MCF 10A (cell line): ENCODE measurements at regions not wholly inside any gene's neighbourhood (a gene's known extent, or its start where the extent isn't known, plus 50 kb on each side); places are given as distances from the start of the nearest gene placed in this dataset.
"Not testable (repeated sequence)": the region's sequence is repeated elsewhere in the genome, so short reads cannot be mapped to it uniquely, and the experiment has no call there.

Source experiments
- BruUV-seq: library from RNA; stranded (reverse); fragments of 400-500 nt; replicated peaks from 2 replicates; lab custom pipeline; 2021; lab: Mats Ljungman, UMichigan
- CTCF ChIA-PET: fragments of 300-600 bp; sonication (Branson Sonifier 250); formaldehyde crosslinking; extraction: SDS; loops from one replicate; lab custom pipeline; 2021; ENCODE audit warnings: antibody characterized with exemption, inconsistent platforms; lab: Yijun Ruan, JAX
- POLR2A ChIA-PET: fragments of 300-600, 350-650 bp; sonication (Branson Sonifier 250); formaldehyde crosslinking; extraction: SDS; loops from one replicate; lab custom pipeline; 2020; ENCODE audit warnings: antibody characterized with exemption, inconsistent platforms; lab: Yijun Ruan, JAX
- DNase-seq: peaks from one replicate; pipeline ENCODE4 v3.0.0-alpha.2; 2018; ENCODE audit not compliant: unreplicated experiment
- H3K27ac Mint-ChIP-seq: one replicate; pipeline ENCODE4 v1.8.0; 2022; ENCODE audit warnings: mild to moderate bottlenecking, low read depth, mixed read lengths; ENCODE audit not compliant: unreplicated experiment
- H3K27me3 Mint-ChIP-seq: one replicate; pipeline ENCODE4 v1.8.0; 2022; ENCODE audit warnings: mixed read lengths; ENCODE audit not compliant: insufficient read depth, unreplicated experiment
- H3K36me3 Mint-ChIP-seq: one replicate; pipeline ENCODE4 v1.8.0; 2022; ENCODE audit warnings: mild to moderate bottlenecking, moderate library complexity, mixed read lengths; ENCODE audit not compliant: insufficient read depth, unreplicated experiment
- H3K4me1 Mint-ChIP-seq: one replicate; pipeline ENCODE4 v1.8.0; 2022; ENCODE audit warnings: mixed read lengths; ENCODE audit not compliant: insufficient read depth, unreplicated experiment
- H3K4me3 Mint-ChIP-seq: one replicate; pipeline ENCODE4 v1.8.0; 2022; ENCODE audit warnings: mild to moderate bottlenecking, moderate library complexity, mixed read lengths; ENCODE audit not compliant: unreplicated experiment
- H3K9me3 Mint-ChIP-seq: one replicate; pipeline ENCODE4 v1.8.0; 2022; ENCODE audit warnings: mixed read lengths; ENCODE audit not compliant: unreplicated experiment
- CTCF ChIP-seq: fragments of 200-600 bp; IDR thresholded peaks from one replicate; pipeline ENCODE4 v1.8.0; 2022; ENCODE audit warnings: antibody characterized with exemption, mild to moderate bottlenecking; ENCODE audit not compliant: unreplicated experiment
- intact Hi-C: fragments of 100-400 bp; cut with micrococcal nuclease; formaldehyde crosslinking; loops from 2 replicates; pipeline ENCODE4 v1.14.1; 2022

- H3K9me3 Mint-ChIP-seq = peaks cover 45% of the 10 kb centered on the region
Observed at GRCh38 chr21:5217933-5218332, 5303.4 kb upstream of the TPTE start.

DNA sequence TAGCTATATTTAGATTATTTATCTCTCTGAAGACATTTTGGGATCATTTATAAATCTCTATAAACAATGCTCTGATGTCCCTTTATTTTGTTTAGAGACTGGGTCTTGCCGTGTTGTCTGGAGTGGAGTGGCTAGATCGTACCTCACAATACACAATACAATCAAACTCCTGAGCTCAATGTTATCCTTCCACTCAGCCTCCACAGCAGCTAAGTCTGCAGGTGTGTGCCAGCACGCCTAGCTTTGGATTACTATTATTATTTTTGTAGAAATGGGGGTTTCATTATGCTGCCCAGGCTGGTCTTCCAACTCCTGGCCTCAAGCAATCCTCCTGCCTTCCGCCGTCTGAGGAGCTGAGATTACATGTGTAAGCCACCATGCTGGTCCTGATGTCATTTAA, 5301.4 kb upstream of the TPTE start:
- BruUV-seq, H3K27ac Mint-ChIP-seq, POLR2A ChIA-PET, DNase-seq, H3K27me3 Mint-ChIP-seq, H3K4me3 Mint-ChIP-seq, intact Hi-C loops, H3K4me1 Mint-ChIP-seq, H3K36me3 Mint-ChIP-seq: not testable (repeated sequence)
- H3K9me3 Mint-ChIP-seq = peaks cover 45% of the 10 kb centered on the region
- CTCF ChIA-PET = interaction anchor here (1.1 kb wide), 1 partner anchor 10 kb away, joined by 3 read pairs; no protein-coding TSS in a partner anchor

More at GRCh38 chr21:5217933-5218332, 5303.4 kb upstream of the TPTE start:
- H3K27ac Mint-ChIP-seq, H3K4me3 Mint-ChIP-seq, DNase-seq, H3K4me1 Mint-ChIP-seq, H3K27me3 Mint-ChIP-seq, POLR2A ChIA-PET, CTCF ChIA-PET, BruUV-seq, intact Hi-C loops, H3K36me3 Mint-ChIP-seq: not testable (repeated sequence)

DNA sequence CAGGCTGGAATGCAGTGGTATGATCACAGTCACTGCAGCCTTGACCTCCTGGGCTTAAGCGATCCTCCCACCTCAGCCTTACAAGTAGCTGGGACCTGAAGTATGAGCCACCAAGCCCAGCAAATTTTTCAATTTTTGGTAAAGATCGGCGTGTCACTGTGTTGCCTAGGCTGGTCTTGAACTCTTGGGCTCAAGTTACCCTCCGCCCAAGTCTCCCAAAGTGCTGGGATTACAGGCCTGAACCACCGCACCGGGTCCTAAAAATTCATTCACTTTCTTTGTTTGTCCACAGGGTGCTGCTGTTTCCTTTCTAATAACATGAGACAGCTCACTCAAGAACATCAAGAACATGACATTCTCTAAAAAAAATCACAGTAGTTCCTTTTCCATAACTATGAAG, 5300.9 kb upstream of the TPTE start:
- DNase-seq, POLR2A ChIA-PET, intact Hi-C loops, H3K27ac Mint-ChIP-seq, H3K4me3 Mint-ChIP-seq, H3K36me3 Mint-ChIP-seq, H3K4me1 Mint-ChIP-seq, H3K27me3 Mint-ChIP-seq, BruUV-seq: not testable (repeated sequence)
- CTCF ChIA-PET = interaction anchor here (1.1 kb wide), 1 partner anchor 10 kb away, joined by 3 read pairs; no protein-coding TSS in a partner anchor
- TF ChIP-seq CTCF = peak; percentile 18
- peaks cover 45% of the 10 kb centered on the region for H3K9me3 Mint-ChIP-seq

DNA sequence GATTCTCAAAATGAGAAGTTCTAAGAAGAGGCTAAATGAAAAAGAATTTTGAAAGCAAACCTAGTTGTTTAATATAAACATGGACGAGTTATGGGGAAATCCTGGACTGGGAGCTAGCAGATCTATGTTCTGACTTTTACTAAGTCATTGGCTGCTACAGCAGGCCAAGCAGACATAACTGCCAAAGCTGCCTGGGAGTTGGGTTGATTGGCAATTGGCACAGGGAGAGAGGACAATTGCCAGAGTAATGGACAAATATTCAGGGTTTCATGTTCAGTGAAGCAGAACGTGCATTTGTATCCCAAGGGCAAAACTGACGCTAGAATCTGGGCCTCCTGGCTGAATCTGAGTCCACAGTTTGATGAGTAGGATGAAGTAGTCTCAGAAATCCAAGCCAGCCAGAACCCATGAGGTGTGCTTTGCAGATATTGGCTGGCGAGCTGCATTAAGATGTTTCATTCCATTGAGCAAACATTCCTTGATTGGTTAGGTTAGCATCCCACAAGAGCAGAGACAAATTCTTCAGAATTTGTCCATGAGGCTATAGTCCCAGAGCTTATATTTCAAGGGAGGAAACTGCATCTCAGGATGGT, 5299.8 kb upstream of the TPTE start:
- POLR2A ChIA-PET, CTCF ChIA-PET: not testable (repeated sequence)

DNA sequence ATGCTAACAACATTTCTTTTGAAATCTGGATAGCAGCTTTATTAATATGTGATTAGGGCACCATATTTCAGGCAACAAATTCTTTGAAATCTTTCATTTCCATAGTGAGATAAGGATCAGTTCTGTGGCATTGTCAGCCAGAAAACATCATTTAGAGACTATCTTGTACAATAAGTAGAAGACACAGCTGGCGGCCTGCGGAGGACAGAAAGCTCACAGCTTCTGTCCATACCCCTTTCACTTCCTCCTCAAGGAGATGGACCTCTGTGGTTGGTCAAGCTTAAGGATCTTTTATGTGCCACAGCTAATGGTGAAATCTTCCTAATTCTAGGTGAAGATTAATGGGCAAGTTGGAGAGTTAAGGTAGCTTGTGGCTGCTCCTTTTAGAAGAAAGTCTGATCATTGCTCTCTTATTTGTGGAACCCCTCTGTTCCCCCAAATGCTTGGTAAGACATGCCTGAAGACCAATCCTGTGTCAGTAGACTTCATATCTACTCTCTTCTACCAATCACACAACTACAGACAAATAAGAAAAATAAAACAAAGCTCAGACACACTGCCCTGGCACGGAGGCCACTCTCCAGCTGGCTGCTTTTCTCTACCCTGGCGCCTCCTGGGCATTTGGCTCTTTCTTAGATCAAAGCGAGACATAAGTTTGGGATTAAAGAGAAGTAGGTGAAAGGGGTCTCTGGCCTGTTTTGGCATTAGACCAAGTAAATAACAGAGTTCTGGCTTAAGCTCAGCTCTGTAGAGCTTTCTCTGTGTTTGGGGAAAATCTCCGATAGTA, 5298.2 kb upstream of the TPTE start:
- H3K4me3 Mint-ChIP-seq, H3K36me3 Mint-ChIP-seq, CTCF ChIA-PET, DNase-seq, H3K27me3 Mint-ChIP-seq, intact Hi-C loops, H3K27ac Mint-ChIP-seq, BruUV-seq, H3K4me1 Mint-ChIP-seq, POLR2A ChIA-PET: not testable (repeated sequence)
- H3K9me3 Mint-ChIP-seq = peaks cover 45% of the 10 kb centered on the region

More for the DNA sequence above, 5299.8 kb upstream of the TPTE start:
- intact Hi-C loops, H3K36me3 Mint-ChIP-seq, H3K4me3 Mint-ChIP-seq, H3K27me3 Mint-ChIP-seq, H3K27ac Mint-ChIP-seq, H3K4me1 Mint-ChIP-seq, BruUV-seq, DNase-seq: not testable (repeated sequence)
- H3K9me3 Mint-ChIP-seq = peaks cover 45% of the 10 kb centered on the region

DNA sequence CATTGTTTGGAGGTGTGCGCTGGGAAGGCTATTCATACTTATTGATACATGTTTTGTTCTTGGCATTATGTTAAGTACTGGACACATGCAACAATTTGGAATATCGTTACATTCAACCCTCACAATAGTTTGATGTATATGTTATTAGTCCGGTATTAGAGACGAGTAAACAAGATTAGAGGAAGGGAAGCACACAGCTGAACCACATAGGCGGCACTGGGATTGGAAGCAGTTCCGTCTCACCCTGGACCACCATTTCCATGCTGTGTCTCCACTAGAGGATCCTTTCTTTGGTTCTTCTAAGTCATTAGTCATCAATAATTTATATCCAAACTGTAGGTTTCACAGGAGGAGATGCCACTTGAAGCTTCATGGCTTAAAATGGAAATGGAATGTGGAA, 5297.2 kb upstream of the TPTE start:
- CTCF ChIA-PET, DNase-seq, H3K27me3 Mint-ChIP-seq, intact Hi-C loops, H3K4me3 Mint-ChIP-seq, H3K27ac Mint-ChIP-seq, BruUV-seq, POLR2A ChIA-PET, H3K4me1 Mint-ChIP-seq, H3K36me3 Mint-ChIP-seq: not testable (repeated sequence)
- peaks cover 41% of the 10 kb centered on the region for H3K9me3 Mint-ChIP-seq

GRCh38 chr21:5227252-5227651, 5294.1 kb upstream of the TPTE start:
- H3K4me1 Mint-ChIP-seq, H3K4me3 Mint-ChIP-seq, H3K27ac Mint-ChIP-seq, H3K27me3 Mint-ChIP-seq, H3K36me3 Mint-ChIP-seq, intact Hi-C loops, DNase-seq, CTCF ChIA-PET, BruUV-seq, POLR2A ChIA-PET: not testable (repeated sequence)
- H3K9me3 Mint-ChIP-seq = peaks cover 23% of the 10 kb centered on the region

DNA sequence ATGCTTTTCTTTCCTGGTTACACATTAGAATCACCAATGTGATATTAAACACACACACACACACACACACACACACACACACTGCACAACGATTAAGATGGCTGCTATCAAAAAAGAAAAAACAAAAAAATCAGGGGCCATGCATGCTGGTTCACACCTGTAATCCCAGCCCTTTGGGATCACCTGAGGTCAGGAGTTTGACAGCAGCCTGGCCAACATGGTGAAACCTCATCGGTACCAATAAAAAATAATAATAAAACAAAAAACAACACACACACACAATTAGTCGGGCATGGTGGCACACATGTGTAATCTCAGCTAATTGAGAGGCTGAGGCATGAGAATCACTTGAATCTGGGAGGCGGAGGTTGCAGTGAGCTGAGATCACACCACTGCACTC, 5290.8 kb upstream of the TPTE start:
- CTCF ChIA-PET = interaction anchor here (1.0 kb wide), 1 partner anchor 10 kb away, joined by 3 read pairs; no protein-coding TSS in a partner anchor

More for the DNA sequence above, 5290.8 kb upstream of the TPTE start:
- BruUV-seq, POLR2A ChIA-PET, H3K4me1 Mint-ChIP-seq, DNase-seq, intact Hi-C loops, H3K36me3 Mint-ChIP-seq, H3K27ac Mint-ChIP-seq, H3K4me3 Mint-ChIP-seq, H3K27me3 Mint-ChIP-seq: not testable (repeated sequence)
- H3K9me3 Mint-ChIP-seq = peaks cover 42% of the 10 kb centered on the region
